Fibroblast of villous mesenchyme (primary cell): ENCODE measurements at regions not wholly inside any gene's neighbourhood (a gene's known extent, or its start where the extent isn't known, plus 50 kb on each side); places are given as distances from the start of the nearest gene placed in this dataset.
"Not testable (repeated sequence)": the region's sequence is repeated elsewhere in the genome, so short reads cannot be mapped to it uniquely, and the experiment has no call there.

ENCODE experiments used
- DNase-seq: peaks from one replicate; pipeline ENCODE4 v3.0.0-alpha.2; 2010; ENCODE audit warnings: low read depth
- H3K4me3 ChIP-seq: 2 replicates; pipeline ENCODE4 v1.5.1; 2011; ENCODE audit warnings: low read depth, mild to moderate bottlenecking, low read length
- TF ChIP-seq, protein P1 (sequence below): IDR thresholded peaks from 2 replicates; pipeline ENCODE4 v1.5.1; 2012; ENCODE audit warnings: low read depth, mild to moderate bottlenecking, low read length; ENCODE audit not compliant: insufficient read depth

GRCh38 chr4:86450861-86451260, 91.0 kb upstream of the MAPK10 start:
- no peak for DNase-seq
- TF ChIP-seq, protein P1, sequence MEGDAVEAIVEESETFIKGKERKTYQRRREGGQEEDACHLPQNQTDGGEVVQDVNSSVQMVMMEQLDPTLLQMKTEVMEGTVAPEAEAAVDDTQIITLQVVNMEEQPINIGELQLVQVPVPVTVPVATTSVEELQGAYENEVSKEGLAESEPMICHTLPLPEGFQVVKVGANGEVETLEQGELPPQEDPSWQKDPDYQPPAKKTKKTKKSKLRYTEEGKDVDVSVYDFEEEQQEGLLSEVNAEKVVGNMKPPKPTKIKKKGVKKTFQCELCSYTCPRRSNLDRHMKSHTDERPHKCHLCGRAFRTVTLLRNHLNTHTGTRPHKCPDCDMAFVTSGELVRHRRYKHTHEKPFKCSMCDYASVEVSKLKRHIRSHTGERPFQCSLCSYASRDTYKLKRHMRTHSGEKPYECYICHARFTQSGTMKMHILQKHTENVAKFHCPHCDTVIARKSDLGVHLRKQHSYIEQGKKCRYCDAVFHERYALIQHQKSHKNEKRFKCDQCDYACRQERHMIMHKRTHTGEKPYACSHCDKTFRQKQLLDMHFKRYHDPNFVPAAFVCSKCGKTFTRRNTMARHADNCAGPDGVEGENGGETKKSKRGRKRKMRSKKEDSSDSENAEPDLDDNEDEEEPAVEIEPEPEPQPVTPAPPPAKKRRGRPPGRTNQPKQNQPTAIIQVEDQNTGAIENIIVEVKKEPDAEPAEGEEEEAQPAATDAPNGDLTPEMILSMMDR, result no peak
- H3K4me3 ChIP-seq, result no peak overlapping the region

DNA sequence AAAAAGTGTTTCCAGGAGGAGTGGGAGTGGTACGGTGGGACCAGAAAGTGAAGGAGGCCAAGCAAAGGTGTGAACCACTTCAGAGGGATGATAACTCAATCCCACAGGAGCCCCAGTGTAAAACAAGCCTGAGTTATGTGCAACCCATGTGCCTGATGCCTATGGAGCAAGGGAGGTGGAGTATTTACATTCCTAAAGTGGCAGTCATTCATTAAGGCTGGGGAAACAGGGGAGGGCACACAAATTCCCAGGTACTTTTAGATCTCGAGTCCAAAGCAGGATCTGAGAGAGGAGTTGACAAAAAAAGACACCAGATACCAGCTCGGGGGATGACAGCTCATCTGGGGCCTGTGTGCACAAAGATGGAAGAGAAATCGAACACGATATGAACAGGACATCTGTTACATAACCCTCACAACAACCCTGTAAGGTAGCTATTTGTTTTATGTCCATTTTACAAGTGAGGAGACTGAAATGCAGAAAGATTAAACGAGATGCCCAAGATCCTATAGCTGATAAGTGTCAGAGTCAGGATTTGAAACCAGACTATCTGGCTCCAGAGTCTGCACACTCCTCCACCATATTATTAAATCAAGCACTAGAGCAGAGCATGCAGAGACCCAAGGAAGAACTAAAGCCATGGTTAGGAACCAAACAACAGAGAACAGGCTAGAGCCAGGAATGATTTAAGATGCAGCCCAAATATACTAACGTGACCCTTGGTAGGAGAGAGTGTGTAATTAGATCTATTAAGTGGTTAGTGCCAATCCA, 91.9 kb upstream of the MAPK10 start:
- TF ChIP-seq, protein P1, result no peak
- H3K4me3 ChIP-seq, result no peak overlapping the region
- DNase-seq, result peak; percentile 41

GRCh38 chr4:86452422-86452891, 92.6 kb upstream of the MAPK10 start:
- DNase-seq, result peak; percentile 28
- H3K4me3 ChIP-seq, result peak overlapping the region; percentile 48
- TF ChIP-seq, protein P1, result no peak

DNA sequence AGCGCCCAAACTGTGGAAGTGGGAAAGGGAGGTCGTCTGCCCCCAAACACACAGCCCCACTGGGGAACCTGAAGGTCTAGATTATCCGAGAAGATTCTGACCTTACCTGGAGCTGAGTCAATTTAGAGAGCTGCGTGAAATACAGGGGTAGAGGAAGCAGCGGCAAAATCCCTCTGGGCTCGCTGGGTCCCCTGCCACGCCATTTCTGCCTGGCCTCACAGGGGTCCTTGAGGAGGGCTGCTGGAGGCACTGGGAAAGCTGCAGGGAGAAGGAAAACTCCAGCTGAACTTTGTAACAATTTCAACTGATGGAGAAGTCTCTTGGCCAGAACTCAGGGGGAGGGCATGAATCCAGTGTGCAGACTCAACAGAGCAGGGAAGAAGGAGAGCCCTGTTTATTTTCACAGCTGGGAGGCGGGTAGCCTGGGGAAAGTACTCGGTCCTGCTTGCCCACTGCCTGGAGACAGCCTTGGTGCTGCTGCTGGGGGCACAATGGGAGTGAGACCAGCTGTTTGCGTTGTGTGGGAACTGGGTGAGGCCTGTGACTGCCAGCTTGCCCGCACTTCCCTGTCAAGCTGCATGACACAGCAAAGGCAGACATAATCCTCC, 93.2 kb upstream of the MAPK10 start:
- DNase-seq, result peak; percentile 26
- H3K4me3 ChIP-seq, result peak overlapping the region; percentile 48
- TF ChIP-seq, protein P1, result no peak

GRCh38 chr4:86453611-86454072, 93.8 kb upstream of the MAPK10 start:
- not testable (repeated sequence) for H3K4me3 ChIP-seq, DNase-seq

DNA sequence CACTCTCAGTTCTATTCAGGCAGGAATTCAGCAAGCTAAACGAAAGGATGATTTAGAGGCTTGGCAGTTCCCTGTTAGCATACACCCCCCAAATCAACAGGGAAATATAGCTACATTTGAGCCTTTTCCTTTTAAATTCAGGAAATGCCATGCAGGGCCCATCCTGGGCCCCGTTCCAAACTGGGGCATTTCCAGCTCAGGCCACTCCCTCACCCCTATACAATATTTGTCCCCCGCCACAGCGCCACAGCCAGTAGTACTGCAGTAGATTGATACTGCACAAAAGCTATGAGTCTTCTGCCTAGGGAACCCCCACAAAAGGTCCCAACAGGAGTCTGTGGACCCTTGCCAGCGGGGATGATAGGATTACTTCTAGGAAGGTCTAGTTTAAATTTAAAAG, 102.0 kb upstream of the MAPK10 start:
- H3K4me3 ChIP-seq, result no peak overlapping the region
- DNase-seq, result no peak
- TF ChIP-seq, protein P1, result no peak

GRCh38 chr4:86472377-86473019, 112.6 kb upstream of the MAPK10 start:
- TF ChIP-seq, protein P1, result no peak
- DNase-seq, result no peak
- H3K4me3 ChIP-seq, result no peak overlapping the region

- not testable (repeated sequence) for DNase-seq
These were observed 116.0 kb upstream of the PTPN13 start for GRCh38 chr4:86478151-86478550.

More at GRCh38 chr4:86478151-86478550, 116.0 kb upstream of the PTPN13 start:
- H3K4me3 ChIP-seq, result not testable (repeated sequence)
